SK-N-MC (cell line): ENCODE measurements at regions not wholly inside any gene's neighbourhood (a gene's known extent, or its start where the extent isn't known, plus 50 kb on each side); places are given as distances from the start of the nearest gene placed in this dataset.

Source experiments
- EZH2 ChIP-seq: fragments of 200-600 bp; sonication (generic); IDR thresholded peaks from one replicate; pipeline ENCODE4 v1.6.1; 2017; ENCODE audit warnings: antibody characterized with exemption
- FOXP2 ChIP-seq: optimal IDR thresholded peaks from 2 replicates; pipeline ENCODE3; 2011; ENCODE audit warnings: mild to moderate bottlenecking, moderate library complexity; ENCODE audit not compliant: insufficient read depth; ENCODE audit errors: extremely low read length, control extremely low read depth
- POLR2AphosphoS5 ChIP-seq: IDR thresholded peaks from 2 replicates; pipeline ENCODE4 v1.6.1; 2012; ENCODE audit warnings: mild to moderate bottlenecking, low read depth, low read length, borderline replicate concordance

- no peak for TF ChIP-seq POLR2AphosphoS5
- TF ChIP-seq EZH2: no peak
- no peak for TF ChIP-seq FOXP2
Observed at GRCh38 chr1:222058249-222058648, 316.4 kb upstream of the DUSP10 start.
